Liver (tissue), 8 donors: ENCODE measurements at regions not wholly inside any gene's neighbourhood (a gene's known extent, or its start where the extent isn't known, plus 50 kb on each side); places are given as distances from the start of the nearest gene placed in this dataset.

Source experiments
- DNase-seq: peaks from one replicate; pipeline ENCODE4 v3.0.0-alpha.2; 2017; ENCODE audit warnings: low spot score
- H3K27ac ChIP-seq, 2 donors: one replicate each; pipeline ENCODE4 v1.7.0; 2013; ENCODE audit warnings: inconsistent platforms in 2 of 2, low read length in 2 of 2, control low read depth in 1 of 2, low read depth in 1 of 2, mild to moderate bottlenecking in 1 of 2
- H3K27me3 ChIP-seq, 4 donors: one replicate each; pipeline versions ENCODE4 v1.6.1 to v1.7.0; 2013; ENCODE audit warnings: low read length in 3 of 4, inconsistent platforms in 1 of 4, mild to moderate bottlenecking in 1 of 4, moderate library complexity in 1 of 4; ENCODE audit not compliant: control insufficient read depth in 4 of 4, insufficient read depth in 4 of 4
- H3K36me3 ChIP-seq, 4 donors: one replicate each; pipeline versions ENCODE4 v1.6.1 to v1.7.0; 2013; ENCODE audit warnings: low read length in 3 of 4, mild to moderate bottlenecking in 3 of 4, low read depth in 1 of 4, moderate library complexity in 1 of 4; ENCODE audit not compliant: control insufficient read depth in 4 of 4, insufficient read depth in 3 of 4
- H3K4me1 ChIP-seq, 4 donors: one replicate each; pipeline versions ENCODE4 v1.6.1 to v1.7.0; 2013; ENCODE audit warnings: low read length in 3 of 4, mild to moderate bottlenecking in 3 of 4, moderate library complexity in 1 of 4; ENCODE audit not compliant: control insufficient read depth in 4 of 4, insufficient read depth in 4 of 4
- H3K4me3 ChIP-seq, 3 donors: one replicate each; pipeline versions ENCODE4 v1.6.1 to v1.7.0; 2013; ENCODE audit warnings: low read length in 3 of 3, control low read depth in 1 of 3, low read depth in 1 of 3, mild to moderate bottlenecking in 1 of 3
- H3K9ac ChIP-seq, 2 donors: one replicate each; pipeline ENCODE4 v1.7.0; 2013; ENCODE audit warnings: low read length in 2 of 2, mild to moderate bottlenecking in 2 of 2, moderate library complexity in 2 of 2, control low read depth in 1 of 2, low read depth in 1 of 2
- H3K9me3 ChIP-seq, 4 donors: one replicate each; pipeline versions ENCODE4 v1.6.1 to v1.7.0; 2013; ENCODE audit warnings: low read length in 3 of 4; ENCODE audit not compliant: control insufficient read depth in 4 of 4
- EGR1 ChIP-seq, 2 donors: IDR thresholded peaks; 2 replicates each; pipeline ENCODE4 v1.6.1; 2016 to 2018; ENCODE audit warnings: antibody characterized with exemption in 2 of 2, low read depth in 2 of 2
- FOXA1 ChIP-seq: IDR thresholded peaks from 2 replicates; pipeline ENCODE4 v1.6.1; 2016; ENCODE audit warnings: antibody characterized with exemption
- FOXA2 ChIP-seq: IDR thresholded peaks from 2 replicates; pipeline ENCODE4 v1.6.1; 2016; ENCODE audit warnings: antibody characterized with exemption
- GABPA ChIP-seq, 2 donors: IDR thresholded peaks in 1 of 2; conservative IDR thresholded peaks in 1 of 2; 2 replicates each; pipeline ENCODE4 v1.6.1; 2016; ENCODE audit warnings: antibody characterized with exemption in 2 of 2, mild to moderate bottlenecking in 1 of 2, moderate library complexity in 1 of 2
- HNF4A ChIP-seq, 2 donors: conservative IDR thresholded peaks; 2 replicates each; pipeline ENCODE4 v1.6.1; 2016; ENCODE audit warnings: antibody characterized with exemption in 2 of 2, mild to moderate bottlenecking in 2 of 2
- HNF4G ChIP-seq: IDR thresholded peaks from 2 replicates; pipeline ENCODE4 v1.6.1; 2016; ENCODE audit warnings: antibody characterized with exemption
- JUND ChIP-seq, 2 donors: IDR thresholded peaks; 2 replicates each; pipeline ENCODE4 v1.6.1; 2016; ENCODE audit warnings: antibody characterized with exemption in 2 of 2
- NR2F2 ChIP-seq: IDR thresholded peaks from 2 replicates; pipeline ENCODE4 v1.6.1; 2016; ENCODE audit warnings: antibody characterized with exemption
- RAD21 ChIP-seq, 2 donors: IDR thresholded peaks; 2 replicates each; pipeline ENCODE4 v1.6.1; 2016; ENCODE audit warnings: antibody characterized with exemption in 2 of 2, mild to moderate bottlenecking in 2 of 2
- SP1 ChIP-seq: IDR thresholded peaks from 2 replicates; pipeline ENCODE4 v1.6.1; 2018; ENCODE audit warnings: antibody characterized with exemption, mild to moderate bottlenecking
- TAF1 ChIP-seq: conservative IDR thresholded peaks from 2 replicates; pipeline ENCODE4 v1.6.1; 2016; ENCODE audit warnings: antibody characterized with exemption, mild to moderate bottlenecking
- YY1 ChIP-seq: IDR thresholded peaks from 2 replicates; pipeline ENCODE4 v1.6.1; 2016; ENCODE audit warnings: antibody characterized with exemption, mild to moderate bottlenecking
- WGBS: extraction: QIAGEN DNeasy Blood & Tissue Kit; methylation state at CpG from one replicate; pipeline ENCODE4 v1.1.7; 2013; 5-methylcytosine and 5-hydroxymethylcytosine counted together
- TF ChIP-seq, protein P1 (sequence below): IDR thresholded peaks from 2 replicates; pipeline ENCODE4 v1.6.1; 2016; ENCODE audit warnings: antibody characterized with exemption
- TF ChIP-seq, protein P2 (sequence below): fragments of 150-350 bp; IDR thresholded peaks from 2 replicates; pipeline ENCODE4 v1.5.1; 2017; ENCODE audit warnings: improper control_type of control experiment, low read depth, low read length; ENCODE audit not compliant: missing input control
- TF ChIP-seq, protein P3 (sequence below): IDR thresholded peaks from 2 replicates; pipeline ENCODE4 v1.6.1; 2016; ENCODE audit warnings: antibody characterized with exemption
- TF ChIP-seq, protein P4 (sequence below): IDR thresholded peaks from 2 replicates; pipeline ENCODE4 v1.6.1; 2016; ENCODE audit warnings: antibody characterized with exemption, mild to moderate bottlenecking
- donor health status: healthy.
- donor health status: healthy.
- donor health status: healthy.
- donor health status: healthy.
- donor health status: healthy.

DNA sequence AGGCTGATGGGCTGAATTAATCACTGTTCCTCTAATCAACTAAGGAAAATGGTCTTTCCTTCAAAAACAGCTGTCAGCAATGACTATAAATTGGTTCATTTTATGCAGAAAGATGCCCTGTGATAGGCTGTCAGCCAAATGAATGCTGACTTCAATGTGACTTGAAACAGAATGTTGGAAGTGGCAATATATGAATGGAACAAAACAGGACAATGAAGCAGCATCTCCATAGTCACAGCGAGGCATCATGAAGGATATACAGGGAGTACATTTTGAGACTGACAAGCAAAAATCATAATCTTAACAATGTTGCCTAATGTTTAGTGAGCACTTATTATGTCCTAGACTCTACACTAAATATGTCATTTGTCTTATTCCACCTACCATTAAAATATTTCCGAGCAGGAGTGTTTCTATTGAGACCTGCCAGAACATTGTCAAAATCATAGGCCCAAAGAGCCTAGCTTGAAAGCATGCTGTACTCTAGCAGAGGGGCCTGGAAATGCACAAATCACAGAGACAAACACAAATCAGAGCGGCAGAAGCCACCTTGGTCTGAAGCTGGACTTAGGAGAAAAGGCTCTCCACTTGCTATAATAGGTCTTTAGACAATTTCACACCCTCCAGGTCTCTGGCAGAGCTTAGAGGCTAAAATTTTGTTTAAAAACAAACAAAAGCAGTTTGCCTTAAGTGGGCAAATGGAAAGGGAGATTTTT, 63.3 kb downstream of the FAM50B start:
- H3K27me3 ChIP-seq = no peaks in the 10 kb centered on the region
- peak overlapping the region in 1 of 2 donors; percentile 75 for H3K9ac ChIP-seq
- H3K36me3 ChIP-seq = no peaks in the 10 kb centered on the region
- H3K9me3 ChIP-seq = no peaks in the 10 kb centered on the region
- no peak for DNase-seq
- peak overlapping the region; percentile 78 to 93 for H3K27ac ChIP-seq
- TF ChIP-seq JUND (IDR thresholded peaks at IDR 0.05) = no peak
- no peak for TF ChIP-seq TAF1
- TF ChIP-seq, protein P1, sequence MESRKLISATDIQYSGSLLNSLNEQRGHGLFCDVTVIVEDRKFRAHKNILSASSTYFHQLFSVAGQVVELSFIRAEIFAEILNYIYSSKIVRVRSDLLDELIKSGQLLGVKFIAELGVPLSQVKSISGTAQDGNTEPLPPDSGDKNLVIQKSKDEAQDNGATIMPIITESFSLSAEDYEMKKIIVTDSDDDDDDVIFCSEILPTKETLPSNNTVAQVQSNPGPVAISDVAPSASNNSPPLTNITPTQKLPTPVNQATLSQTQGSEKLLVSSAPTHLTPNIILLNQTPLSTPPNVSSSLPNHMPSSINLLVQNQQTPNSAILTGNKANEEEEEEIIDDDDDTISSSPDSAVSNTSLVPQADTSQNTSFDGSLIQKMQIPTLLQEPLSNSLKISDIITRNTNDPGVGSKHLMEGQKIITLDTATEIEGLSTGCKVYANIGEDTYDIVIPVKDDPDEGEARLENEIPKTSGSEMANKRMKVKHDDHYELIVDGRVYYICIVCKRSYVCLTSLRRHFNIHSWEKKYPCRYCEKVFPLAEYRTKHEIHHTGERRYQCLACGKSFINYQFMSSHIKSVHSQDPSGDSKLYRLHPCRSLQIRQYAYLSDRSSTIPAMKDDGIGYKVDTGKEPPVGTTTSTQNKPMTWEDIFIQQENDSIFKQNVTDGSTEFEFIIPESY = no peak
- TF ChIP-seq HNF4G = no peak
- TF ChIP-seq, protein P2, sequence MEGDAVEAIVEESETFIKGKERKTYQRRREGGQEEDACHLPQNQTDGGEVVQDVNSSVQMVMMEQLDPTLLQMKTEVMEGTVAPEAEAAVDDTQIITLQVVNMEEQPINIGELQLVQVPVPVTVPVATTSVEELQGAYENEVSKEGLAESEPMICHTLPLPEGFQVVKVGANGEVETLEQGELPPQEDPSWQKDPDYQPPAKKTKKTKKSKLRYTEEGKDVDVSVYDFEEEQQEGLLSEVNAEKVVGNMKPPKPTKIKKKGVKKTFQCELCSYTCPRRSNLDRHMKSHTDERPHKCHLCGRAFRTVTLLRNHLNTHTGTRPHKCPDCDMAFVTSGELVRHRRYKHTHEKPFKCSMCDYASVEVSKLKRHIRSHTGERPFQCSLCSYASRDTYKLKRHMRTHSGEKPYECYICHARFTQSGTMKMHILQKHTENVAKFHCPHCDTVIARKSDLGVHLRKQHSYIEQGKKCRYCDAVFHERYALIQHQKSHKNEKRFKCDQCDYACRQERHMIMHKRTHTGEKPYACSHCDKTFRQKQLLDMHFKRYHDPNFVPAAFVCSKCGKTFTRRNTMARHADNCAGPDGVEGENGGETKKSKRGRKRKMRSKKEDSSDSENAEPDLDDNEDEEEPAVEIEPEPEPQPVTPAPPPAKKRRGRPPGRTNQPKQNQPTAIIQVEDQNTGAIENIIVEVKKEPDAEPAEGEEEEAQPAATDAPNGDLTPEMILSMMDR = no peak
- TF ChIP-seq, protein P3, sequence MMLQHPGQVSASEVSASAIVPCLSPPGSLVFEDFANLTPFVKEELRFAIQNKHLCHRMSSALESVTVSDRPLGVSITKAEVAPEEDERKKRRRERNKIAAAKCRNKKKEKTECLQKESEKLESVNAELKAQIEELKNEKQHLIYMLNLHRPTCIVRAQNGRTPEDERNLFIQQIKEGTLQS = no peak
- no peak for TF ChIP-seq FOXA2
- peaks cover 4 to 24% (median 13%) of the 10 kb centered on the region in 4 donors for H3K4me1 ChIP-seq
- WGBS = 89% methylated on average over 3 of the region's 3 CpGs
- no peak overlapping the region for H3K4me3 ChIP-seq

DNA sequence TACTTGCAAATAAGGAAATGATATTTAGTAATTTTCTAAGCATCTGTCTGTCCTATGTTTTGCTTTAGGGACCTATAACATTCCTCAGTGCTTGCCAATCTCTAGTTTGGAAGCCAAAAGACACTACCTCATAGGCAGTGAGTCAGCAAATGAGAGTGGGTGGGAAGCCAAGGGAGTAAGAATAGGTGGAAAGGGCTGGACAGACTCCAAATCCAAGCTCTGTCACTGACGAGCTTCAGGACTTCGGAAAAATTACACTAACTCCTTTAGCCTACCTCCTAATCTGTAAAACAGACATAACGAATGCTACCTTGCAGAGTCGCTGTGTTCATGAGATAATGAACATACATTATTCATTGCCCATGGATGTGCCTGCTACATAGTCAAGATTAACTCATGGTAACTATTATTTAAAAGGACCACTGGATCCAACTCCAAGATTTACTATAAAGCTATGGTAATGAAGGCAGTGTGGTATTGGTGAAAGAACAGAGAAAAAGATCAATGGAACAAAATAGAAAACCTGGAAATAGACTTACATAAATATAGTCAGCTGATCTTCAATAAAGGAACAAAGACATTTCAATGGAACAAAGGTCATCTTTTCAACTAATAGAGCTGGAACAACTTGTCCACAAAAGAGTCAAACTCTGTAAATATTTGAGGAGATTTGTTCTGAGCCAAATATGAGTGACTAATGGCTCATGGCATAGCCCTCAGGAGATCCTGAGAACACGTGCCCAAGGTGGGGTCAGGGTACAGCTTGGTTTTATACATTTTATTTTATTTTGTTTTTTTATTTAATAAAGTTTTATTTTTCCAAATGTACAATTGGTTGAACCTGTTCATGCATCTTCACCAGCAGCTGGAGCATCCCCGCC, 64.1 kb downstream of the FAM50B start:
- Histone ChIP-seq H3K4me3 (no peak overlapping the region), H3K9ac (peak overlapping the region in 1 of 2 donors; percentile 75), H3K4me1 (peaks cover 4 to 24% (median 13%) of the 10 kb centered on the region in 4 donors), H3K27ac (peak overlapping the region; percentile 78 to 93), H3K27me3 (no peaks in the 10 kb centered on the region), H3K36me3 (no peaks in the 10 kb centered on the region), H3K9me3 (no peaks in the 10 kb centered on the region)
- no peak for DNase-seq
- 43% methylated on average over 6 of the region's 6 CpGs for WGBS
- peak; percentile 62 for TF ChIP-seq FOXA2
- TF ChIP-seq, protein P1 = peak; percentile 81
- TF ChIP-seq, protein P3 = peak; percentile 73
- TF ChIP-seq, protein P4, sequence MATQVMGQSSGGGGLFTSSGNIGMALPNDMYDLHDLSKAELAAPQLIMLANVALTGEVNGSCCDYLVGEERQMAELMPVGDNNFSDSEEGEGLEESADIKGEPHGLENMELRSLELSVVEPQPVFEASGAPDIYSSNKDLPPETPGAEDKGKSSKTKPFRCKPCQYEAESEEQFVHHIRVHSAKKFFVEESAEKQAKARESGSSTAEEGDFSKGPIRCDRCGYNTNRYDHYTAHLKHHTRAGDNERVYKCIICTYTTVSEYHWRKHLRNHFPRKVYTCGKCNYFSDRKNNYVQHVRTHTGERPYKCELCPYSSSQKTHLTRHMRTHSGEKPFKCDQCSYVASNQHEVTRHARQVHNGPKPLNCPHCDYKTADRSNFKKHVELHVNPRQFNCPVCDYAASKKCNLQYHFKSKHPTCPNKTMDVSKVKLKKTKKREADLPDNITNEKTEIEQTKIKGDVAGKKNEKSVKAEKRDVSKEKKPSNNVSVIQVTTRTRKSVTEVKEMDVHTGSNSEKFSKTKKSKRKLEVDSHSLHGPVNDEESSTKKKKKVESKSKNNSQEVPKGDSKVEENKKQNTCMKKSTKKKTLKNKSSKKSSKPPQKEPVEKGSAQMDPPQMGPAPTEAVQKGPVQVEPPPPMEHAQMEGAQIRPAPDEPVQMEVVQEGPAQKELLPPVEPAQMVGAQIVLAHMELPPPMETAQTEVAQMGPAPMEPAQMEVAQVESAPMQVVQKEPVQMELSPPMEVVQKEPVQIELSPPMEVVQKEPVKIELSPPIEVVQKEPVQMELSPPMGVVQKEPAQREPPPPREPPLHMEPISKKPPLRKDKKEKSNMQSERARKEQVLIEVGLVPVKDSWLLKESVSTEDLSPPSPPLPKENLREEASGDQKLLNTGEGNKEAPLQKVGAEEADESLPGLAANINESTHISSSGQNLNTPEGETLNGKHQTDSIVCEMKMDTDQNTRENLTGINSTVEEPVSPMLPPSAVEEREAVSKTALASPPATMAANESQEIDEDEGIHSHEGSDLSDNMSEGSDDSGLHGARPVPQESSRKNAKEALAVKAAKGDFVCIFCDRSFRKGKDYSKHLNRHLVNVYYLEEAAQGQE = peak; percentile 41
- TF ChIP-seq RAD21 (IDR thresholded peaks at IDR 0.05) = peak in 1 of 2 donors; percentile 23
- peak; percentile 52 for TF ChIP-seq YY1
- TF ChIP-seq TAF1 = no peak
- peak in 1 of 2 donors; percentile 31 for TF ChIP-seq EGR1 (IDR thresholded peaks at IDR 0.05; ENCODE audit: low read depth in 2 of 2)
- TF ChIP-seq, protein P2 = no peak
- peak; percentile 87 to 91 for TF ChIP-seq HNF4A (conservative IDR thresholded peaks at IDR 0.05)
- peak; percentile 56 for TF ChIP-seq NR2F2
- TF ChIP-seq JUND (IDR thresholded peaks at IDR 0.05) = peak; percentile 91 to 94
- peak; percentile 95 for TF ChIP-seq SP1
- TF ChIP-seq HNF4G = peak; percentile 62
- peak in 1 of 2 donors; percentile 13 for TF ChIP-seq GABPA (IDR thresholded peaks at IDR 0.05 in 1 of 2, conservative IDR thresholded peaks at IDR 0.05 in 1 of 2)
- TF ChIP-seq FOXA1 = peak; percentile 53
